ENCODE measurements at regions not wholly inside any gene's neighbourhood (a gene's known extent, or its start where the extent isn't known, plus 50 kb on each side); places are given as distances from the start of the nearest gene placed in this dataset.

DNA sequence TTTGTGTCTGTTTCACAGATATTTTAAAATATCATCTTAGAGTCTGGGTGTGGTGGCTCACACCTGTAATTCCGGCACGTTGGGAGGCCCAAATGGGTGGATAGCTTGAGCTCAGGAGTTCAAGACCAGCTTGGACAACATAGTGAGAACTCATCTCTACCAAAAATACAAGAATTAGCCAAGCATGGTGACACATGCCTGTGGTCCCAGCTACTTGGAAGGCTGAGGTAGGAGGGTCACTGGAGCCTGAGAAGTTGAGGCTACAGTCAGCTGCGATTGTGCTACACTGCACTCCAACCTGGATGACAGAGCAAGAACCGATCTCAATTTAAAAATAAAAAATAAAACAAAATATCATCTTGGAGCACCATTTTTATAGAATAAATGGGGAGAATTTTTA, 1247.6 kb upstream of the MIR17HG start:
- no peaks in the 10 kb centered on the region for H3K36me3 ChIP-seq (ENCODE audit: insufficient read depth, low read length, poor library complexity, severe bottlenecking)
- no peaks in the 10 kb centered on the region for H3K9me3 ChIP-seq (ENCODE audit: low read depth, low read length, poor library complexity, severe bottlenecking)
- intact Hi-C loops (cut with micrococcal nuclease; ENCODE audit: unreplicated experiment), result no loop called here
- no peak for DNase-seq (ENCODE audit: low spot score)
- no TSS peak for BruUV-seq (replicated peaks)
- POLR2A ChIA-PET (ENCODE audit: low non-redundant PET), result no interaction called here
- H3K4me1 ChIP-seq (ENCODE audit: insufficient read depth, low read length, poor library complexity, severe bottlenecking), result no peaks in the 10 kb centered on the region
- no peaks in the 10 kb centered on the region for H3K27me3 ChIP-seq (replicated peaks; ENCODE audit: insufficient read depth, low read depth, low read length, poor library complexity)
- no peak overlapping the region for H3K27ac ChIP-seq (ENCODE audit: low read depth, low read length, poor library complexity, severe bottlenecking)
- no peak overlapping the region for H3K4me3 ChIP-seq (ENCODE audit: low read depth, low read length, poor library complexity, severe bottlenecking)
- TF ChIP-seq EZH2 (IDR thresholded peaks at IDR 0.05; ENCODE audit: borderline replicate concordance, low read depth, low read length, poor library complexity, severe bottlenecking), result no peak
- TF ChIP-seq CTCF (conservative IDR thresholded peaks at IDR 0.05; ENCODE audit: low read depth, low read length), result no peak
- CTCF ChIA-PET, result no interaction called here

- CTCF ChIA-PET, result no interaction called here
- no peaks in the 10 kb centered on the region for H3K27me3 ChIP-seq (replicated peaks; ENCODE audit: insufficient read depth, low read depth, low read length, poor library complexity)
- H3K4me3 ChIP-seq (ENCODE audit: low read depth, low read length, poor library complexity, severe bottlenecking), result no peak overlapping the region
- TF ChIP-seq EZH2 (IDR thresholded peaks at IDR 0.05; ENCODE audit: borderline replicate concordance, low read depth, low read length, poor library complexity, severe bottlenecking), result no peak
- TF ChIP-seq CTCF (conservative IDR thresholded peaks at IDR 0.05; ENCODE audit: low read depth, low read length), result no peak
- intact Hi-C loops (cut with micrococcal nuclease; ENCODE audit: unreplicated experiment), result no loop called here
- DNase-seq (ENCODE audit: low spot score), result no peak
- peaks cover 7% of the 10 kb centered on the region for H3K4me1 ChIP-seq (ENCODE audit: insufficient read depth, low read length, poor library complexity, severe bottlenecking)
- no peak overlapping the region for H3K27ac ChIP-seq (ENCODE audit: low read depth, low read length, poor library complexity, severe bottlenecking)
- H3K9me3 ChIP-seq (ENCODE audit: low read depth, low read length, poor library complexity, severe bottlenecking), result no peaks in the 10 kb centered on the region
- BruUV-seq (replicated peaks), result no TSS peak
- no peaks in the 10 kb centered on the region for H3K36me3 ChIP-seq (ENCODE audit: insufficient read depth, low read length, poor library complexity, severe bottlenecking)
- POLR2A ChIA-PET (ENCODE audit: low non-redundant PET), result no interaction called here
These were observed 1244.2 kb upstream of the MIR17HG start for GRCh38 chr13:90103099-90103784.

DNA sequence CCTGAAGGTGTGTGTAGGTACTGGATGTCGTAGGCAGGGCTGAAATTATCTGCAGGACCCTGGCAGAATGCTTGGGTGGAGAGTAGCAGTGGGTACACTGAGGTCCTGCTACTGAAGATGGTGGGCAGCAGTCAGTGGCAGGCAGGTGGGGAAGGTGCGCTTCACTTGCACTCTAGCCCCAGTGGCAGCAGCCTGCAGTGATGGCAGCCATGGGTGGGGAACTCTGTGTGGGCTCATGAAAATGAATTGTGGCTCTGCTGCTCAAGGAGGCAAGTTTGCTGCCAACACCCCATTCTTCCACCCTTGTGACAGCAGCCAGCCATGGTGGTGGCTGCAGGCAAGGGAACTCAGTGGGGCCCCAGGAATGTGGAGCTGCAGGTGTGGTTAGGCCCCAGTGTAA, 1242.7 kb upstream of the MIR17HG start:
- TF ChIP-seq EZH2 (IDR thresholded peaks at IDR 0.05; ENCODE audit: borderline replicate concordance, low read depth, low read length, poor library complexity, severe bottlenecking) (no peak), CTCF (conservative IDR thresholded peaks at IDR 0.05; ENCODE audit: low read depth, low read length) (no peak)
- intact Hi-C loops (cut with micrococcal nuclease; ENCODE audit: unreplicated experiment), result no loop called here
- Histone ChIP-seq H3K27ac (ENCODE audit: low read depth, low read length, poor library complexity, severe bottlenecking) (peak overlapping the region; percentile 60), H3K9me3 (ENCODE audit: low read depth, low read length, poor library complexity, severe bottlenecking) (no peaks in the 10 kb centered on the region), H3K36me3 (ENCODE audit: insufficient read depth, low read length, poor library complexity, severe bottlenecking) (no peaks in the 10 kb centered on the region), H3K4me1 (ENCODE audit: insufficient read depth, low read length, poor library complexity, severe bottlenecking) (peaks cover 7% of the 10 kb centered on the region), H3K27me3 (replicated peaks; ENCODE audit: insufficient read depth, low read depth, low read length, poor library complexity) (no peaks in the 10 kb centered on the region), H3K4me3 (ENCODE audit: low read depth, low read length, poor library complexity, severe bottlenecking) (no peak overlapping the region)
- no TSS peak for BruUV-seq (replicated peaks)
- no peak for DNase-seq (ENCODE audit: low spot score)
- POLR2A ChIA-PET (ENCODE audit: low non-redundant PET), result no interaction called here
- CTCF ChIA-PET, result no interaction called here

Measured in A673 (cell line).